ENCODE measurements at regions not wholly inside any gene's neighbourhood (a gene's known extent, or its start where the extent isn't known, plus 50 kb on each side); places are given as distances from the start of the nearest gene placed in this dataset.

GRCh38 chr2:6650311-6650710 lies 215.4 kb downstream of the CMPK2 start:
- H3K4me3 ChIP-seq = no peak overlapping the region
- no peaks in the 10 kb centered on the region for H3K36me3 ChIP-seq
- DNase-seq = no peak
- no peaks in the 10 kb centered on the region for H3K4me1 ChIP-seq
- TF ChIP-seq POLR2A (IDR thresholded peaks at IDR 0.05) = no peak
- no peak for TF ChIP-seq CTCF (IDR thresholded peaks at IDR 0.05)
- no peaks in the 10 kb centered on the region for H3K27me3 ChIP-seq
- no peak overlapping the region for H3K27ac ChIP-seq
- no peaks in the 10 kb centered on the region for H3K9me3 ChIP-seq

- H3K36me3 ChIP-seq = no peaks in the 10 kb centered on the region
- H3K4me1 ChIP-seq = no peaks in the 10 kb centered on the region
- no peak for TF ChIP-seq CTCF (IDR thresholded peaks at IDR 0.05)
- no peak for TF ChIP-seq POLR2A (IDR thresholded peaks at IDR 0.05)
- H3K27me3 ChIP-seq = no peaks in the 10 kb centered on the region
- no peak overlapping the region for H3K27ac ChIP-seq
- no peaks in the 10 kb centered on the region for H3K9me3 ChIP-seq
- no peak overlapping the region for H3K4me3 ChIP-seq
- DNase-seq = no peak
These were observed 213.5 kb downstream of the CMPK2 start for GRCh38 chr2:6652251-6652650.

GRCh38 chr2:6653281-6653750 lies 212.4 kb downstream of the CMPK2 start:
- no peak for TF ChIP-seq POLR2A (IDR thresholded peaks at IDR 0.05)
- TF ChIP-seq CTCF (IDR thresholded peaks at IDR 0.05) = no peak
- no peak overlapping the region for H3K4me3 ChIP-seq
- no peak for DNase-seq
- no peak overlapping the region for H3K27ac ChIP-seq
- no peaks in the 10 kb centered on the region for H3K27me3 ChIP-seq
- no peaks in the 10 kb centered on the region for H3K9me3 ChIP-seq
- no peaks in the 10 kb centered on the region for H3K36me3 ChIP-seq
- H3K4me1 ChIP-seq = no peaks in the 10 kb centered on the region

- no peak for DNase-seq
- Histone ChIP-seq H3K36me3 (no peaks in the 10 kb centered on the region), H3K27ac (no peak overlapping the region), H3K27me3 (no peaks in the 10 kb centered on the region), H3K4me1 (no peaks in the 10 kb centered on the region), H3K9me3 (no peaks in the 10 kb centered on the region), H3K4me3 (no peak overlapping the region)
- TF ChIP-seq POLR2A (IDR thresholded peaks at IDR 0.05) (no peak), CTCF (IDR thresholded peaks at IDR 0.05) (no peak)
These were observed 211.4 kb downstream of the CMPK2 start for GRCh38 chr2:6654279-6654678.

- no peak overlapping the region for H3K27ac ChIP-seq
- DNase-seq = no peak
- no peaks in the 10 kb centered on the region for H3K4me1 ChIP-seq
- no peaks in the 10 kb centered on the region for H3K9me3 ChIP-seq
- H3K27me3 ChIP-seq = no peaks in the 10 kb centered on the region
- H3K36me3 ChIP-seq = no peaks in the 10 kb centered on the region
- no peak for TF ChIP-seq CTCF (IDR thresholded peaks at IDR 0.05)
- TF ChIP-seq POLR2A (IDR thresholded peaks at IDR 0.05) = no peak
- H3K4me3 ChIP-seq = no peak overlapping the region
These were observed 209.1 kb downstream of the CMPK2 start for GRCh38 chr2:6656633-6657032.

GRCh38 chr2:6657136-6657535 lies 208.6 kb downstream of the CMPK2 start:
- no peaks in the 10 kb centered on the region for H3K4me1 ChIP-seq
- TF ChIP-seq POLR2A (IDR thresholded peaks at IDR 0.05) = no peak
- no peak for TF ChIP-seq CTCF (IDR thresholded peaks at IDR 0.05)
- no peaks in the 10 kb centered on the region for H3K27me3 ChIP-seq
- no peak overlapping the region for H3K4me3 ChIP-seq
- no peaks in the 10 kb centered on the region for H3K9me3 ChIP-seq
- no peaks in the 10 kb centered on the region for H3K36me3 ChIP-seq
- H3K27ac ChIP-seq = no peak overlapping the region
- DNase-seq = no peak

Data from Peyer's patch (tissue), 4 donors.